Testis (tissue), 2 donors: ENCODE measurements at regions not wholly inside any gene's neighbourhood (a gene's known extent, or its start where the extent isn't known, plus 50 kb on each side); places are given as distances from the start of the nearest gene placed in this dataset.

Experiments
- DNase-seq: peaks from one replicate; pipeline ENCODE4 v3.0.0-alpha.2; 2019
- H3K27ac ChIP-seq, 2 donors: fragments of 200-600 bp; sonication (generic); one replicate each; pipeline ENCODE4 v1.5.1; 2019
- H3K27me3 ChIP-seq: fragments of 200-600 bp; sonication (generic); one replicate; pipeline ENCODE4 v1.5.1; 2019
- H3K36me3 ChIP-seq: fragments of 200-600 bp; sonication (generic); one replicate; pipeline ENCODE4 v1.5.1; 2017; ENCODE audit warnings: low read depth; ENCODE audit errors: missing control alignments
- H3K4me1 ChIP-seq: fragments of 200-600 bp; sonication (generic); one replicate; pipeline ENCODE4 v1.5.1; 2019
- H3K4me3 ChIP-seq, 2 donors: fragments of 200-600 bp; sonication (generic); one replicate each; pipeline ENCODE4 v1.5.1; 2017 to 2019
- H3K9me3 ChIP-seq: fragments of 200-600 bp; sonication (generic); one replicate; pipeline ENCODE4 v1.5.1; 2017
- POLR2A ChIP-seq: fragments of 450-650 bp; IDR thresholded peaks from one replicate; pipeline ENCODE4 v1.6.1; 2017; ENCODE audit warnings: antibody characterized with exemption, mild to moderate bottlenecking, moderate library complexity
- WGBS, 2 donors: methylation state at CpG; one replicate each; pipeline ENCODE4 v1.1.5; 2018; 5-methylcytosine and 5-hydroxymethylcytosine counted together
- intact Hi-C: fragments of 100-400 bp; cut with DNase I; formaldehyde crosslinking; loops from one replicate; pipeline ENCODE4 v1.15.1; 2023; ENCODE audit warnings: low total_unique reads
- TF ChIP-seq, protein P1 (sequence below), 3 experiments: fragments of 450-650 bp in 2 of 3; fragments of 200-600 bp in 1 of 3; sonication (generic) in 1 of 3; IDR thresholded peaks; one replicate each; pipeline ENCODE4 v1.5.1; 2016 to 2019; ENCODE audit warnings: antibody characterized with exemption in 3 of 3, mild to moderate bottlenecking in 2 of 3, moderate library complexity in 1 of 3

DNA sequence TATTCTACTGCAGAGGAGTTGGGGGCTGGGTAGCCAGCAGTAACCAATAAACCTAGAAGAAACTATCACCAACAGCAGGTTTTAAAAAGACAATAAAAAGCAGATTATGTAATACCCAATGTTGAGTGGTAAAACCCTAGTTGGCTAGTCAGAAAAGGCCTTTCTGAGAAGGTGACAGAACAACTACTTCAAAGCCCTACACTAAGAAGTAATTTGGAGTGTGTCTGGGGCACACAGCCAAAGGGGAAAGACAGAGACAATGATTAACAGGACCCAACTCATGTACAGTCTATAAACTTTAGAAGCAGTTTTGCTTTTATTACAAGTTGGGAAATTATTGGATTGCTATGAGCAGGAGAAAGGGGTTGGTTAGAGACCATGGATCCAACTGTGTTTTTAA, 77.2 kb upstream of the TMEM106B start:
- Histone ChIP-seq H3K4me3 (no peak overlapping the region), H3K9me3 (no peaks in the 10 kb centered on the region), H3K27me3 (no peaks in the 10 kb centered on the region), H3K4me1 (no peaks in the 10 kb centered on the region), H3K27ac (no peak overlapping the region), H3K36me3 (no peaks in the 10 kb centered on the region)
- TF ChIP-seq, protein P1, sequence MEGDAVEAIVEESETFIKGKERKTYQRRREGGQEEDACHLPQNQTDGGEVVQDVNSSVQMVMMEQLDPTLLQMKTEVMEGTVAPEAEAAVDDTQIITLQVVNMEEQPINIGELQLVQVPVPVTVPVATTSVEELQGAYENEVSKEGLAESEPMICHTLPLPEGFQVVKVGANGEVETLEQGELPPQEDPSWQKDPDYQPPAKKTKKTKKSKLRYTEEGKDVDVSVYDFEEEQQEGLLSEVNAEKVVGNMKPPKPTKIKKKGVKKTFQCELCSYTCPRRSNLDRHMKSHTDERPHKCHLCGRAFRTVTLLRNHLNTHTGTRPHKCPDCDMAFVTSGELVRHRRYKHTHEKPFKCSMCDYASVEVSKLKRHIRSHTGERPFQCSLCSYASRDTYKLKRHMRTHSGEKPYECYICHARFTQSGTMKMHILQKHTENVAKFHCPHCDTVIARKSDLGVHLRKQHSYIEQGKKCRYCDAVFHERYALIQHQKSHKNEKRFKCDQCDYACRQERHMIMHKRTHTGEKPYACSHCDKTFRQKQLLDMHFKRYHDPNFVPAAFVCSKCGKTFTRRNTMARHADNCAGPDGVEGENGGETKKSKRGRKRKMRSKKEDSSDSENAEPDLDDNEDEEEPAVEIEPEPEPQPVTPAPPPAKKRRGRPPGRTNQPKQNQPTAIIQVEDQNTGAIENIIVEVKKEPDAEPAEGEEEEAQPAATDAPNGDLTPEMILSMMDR (IDR thresholded peaks at IDR 0.05) = no peak
- no peak for TF ChIP-seq POLR2A
- intact Hi-C loops = no loop called here
- no peak for DNase-seq

GRCh38 chr7:12136523-12136922, 74.6 kb upstream of the TMEM106B start:
- no peak for DNase-seq
- Histone ChIP-seq H3K4me1 (no peaks in the 10 kb centered on the region), H3K27me3 (no peaks in the 10 kb centered on the region), H3K9me3 (no peaks in the 10 kb centered on the region), H3K36me3 (no peaks in the 10 kb centered on the region), H3K4me3 (no peak overlapping the region), H3K27ac (no peak overlapping the region)
- intact Hi-C loops = no loop called here
- TF ChIP-seq, protein P1 (IDR thresholded peaks at IDR 0.05) = no peak
- TF ChIP-seq POLR2A = no peak

- Histone ChIP-seq H3K27me3 (no peaks in the 10 kb centered on the region), H3K4me1 (no peaks in the 10 kb centered on the region), H3K36me3 (no peaks in the 10 kb centered on the region), H3K4me3 (no peak overlapping the region), H3K9me3 (no peaks in the 10 kb centered on the region), H3K27ac (no peak overlapping the region)
- WGBS, 2 donors = 37 to 86% methylated on average over 1 of the region's 1 CpG
- TF ChIP-seq, protein P1 (IDR thresholded peaks at IDR 0.05) = no peak
- no peak for TF ChIP-seq POLR2A
- intact Hi-C loops = no loop called here
- no peak for DNase-seq
These were observed 73.8 kb upstream of the TMEM106B start for GRCh38 chr7:12137283-12137682.

DNA sequence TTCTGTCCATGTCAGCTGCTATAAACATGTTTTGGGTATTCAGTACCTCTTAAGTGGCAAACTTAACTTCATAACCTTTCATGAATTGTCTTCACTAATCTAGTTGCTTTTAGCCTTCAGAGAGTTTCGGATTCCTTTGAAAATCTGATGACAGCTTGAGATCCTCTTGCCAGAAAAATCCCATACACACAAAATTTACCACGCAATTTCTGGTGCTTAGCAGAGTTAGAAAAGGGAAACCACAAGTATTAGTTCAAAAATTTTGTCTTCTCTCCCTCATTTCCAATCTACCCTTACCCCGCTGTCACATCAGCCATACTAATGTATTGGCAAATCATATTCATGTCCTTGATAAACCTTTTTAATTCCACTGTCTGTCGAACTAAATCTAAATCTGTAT, 72.7 kb upstream of the TMEM106B start:
- Histone ChIP-seq H3K9me3 (no peaks in the 10 kb centered on the region), H3K27ac (no peak overlapping the region), H3K4me1 (no peaks in the 10 kb centered on the region), H3K27me3 (no peaks in the 10 kb centered on the region), H3K36me3 (no peaks in the 10 kb centered on the region), H3K4me3 (no peak overlapping the region)
- no peak for DNase-seq
- WGBS, 2 donors = 72 to 73% methylated on average over 4 of the region's 4 CpGs
- TF ChIP-seq, protein P1 (IDR thresholded peaks at IDR 0.05) = no peak
- no peak for TF ChIP-seq POLR2A
- intact Hi-C loops = no loop called here

- no peaks in the 10 kb centered on the region for H3K27me3 ChIP-seq
- no peak overlapping the region for H3K4me3 ChIP-seq
- no peaks in the 10 kb centered on the region for H3K9me3 ChIP-seq
- intact Hi-C loops = no loop called here
- 72 to 84% methylated on average over 6 of the region's 6 CpGs for WGBS, 2 donors
- H3K36me3 ChIP-seq = no peaks in the 10 kb centered on the region
- H3K27ac ChIP-seq = no peak overlapping the region
- DNase-seq = no peak
- TF ChIP-seq POLR2A = no peak
- TF ChIP-seq, protein P1 (IDR thresholded peaks at IDR 0.05) = no peak
- no peaks in the 10 kb centered on the region for H3K4me1 ChIP-seq
These were observed 71.7 kb upstream of the TMEM106B start for GRCh38 chr7:12139416-12139815.
